ENCODE measurements at regions not wholly inside any gene's neighbourhood (a gene's known extent, or its start where the extent isn't known, plus 50 kb on each side); places are given as distances from the start of the nearest gene placed in this dataset.

- Histone ChIP-seq H3K23ac (ENCODE audit: insufficient read length, low read depth, low read length) (no peak overlapping the region), H3T11ph (ENCODE audit: low read length) (no peak overlapping the region), H3K79me2 (ENCODE audit: insufficient read depth, low read length) (no peaks in the 10 kb centered on the region), H2BK5ac (ENCODE audit: insufficient read length, low read length) (no peak overlapping the region), H3K9me3 (ENCODE audit: control insufficient read depth, low read depth, low read length) (no peaks in the 10 kb centered on the region), H3K23me2 (ENCODE audit: insufficient read length, low read depth, low read length, poor library complexity, severe bottlenecking) (no peaks in the 10 kb centered on the region), H2BK120ac (ENCODE audit: low read depth, low read length, poor library complexity, severe bottlenecking) (no peak overlapping the region), H2BK12ac (ENCODE audit: insufficient read length, low read depth, low read length) (no peak overlapping the region), H2AFZ (ENCODE audit: low read length) (no peak overlapping the region), H3K4me2 (ENCODE audit: insufficient read depth, insufficient read length, low read length) (no peak overlapping the region), H3K27ac (ENCODE audit: insufficient read length, low read depth, low read length) (no peak overlapping the region), H3K4ac (ENCODE audit: low read depth, low read length) (no peak overlapping the region), H4K20me1 (ENCODE audit: control insufficient read depth, insufficient read depth, insufficient read length) (no peaks in the 10 kb centered on the region), H3K79me1 (ENCODE audit: insufficient read depth, low read depth, low read length, poor library complexity, severe bottlenecking) (no peaks in the 10 kb centered on the region), H2BK20ac (ENCODE audit: low read depth, low read length, poor library complexity, severe bottlenecking) (no peak overlapping the region), H3K27me3 (ENCODE audit: insufficient read depth, low read length) (no peaks in the 10 kb centered on the region), H3K18ac (ENCODE audit: insufficient read length, low read depth, low read length) (no peak overlapping the region), H4K91ac (ENCODE audit: insufficient read length, low read depth, low read length) (no peak overlapping the region), H2BK15ac (ENCODE audit: low read depth, low read length) (no peak overlapping the region), H3K14ac (ENCODE audit: insufficient read depth, low read length) (no peak overlapping the region), H3K9ac (ENCODE audit: extremely low read depth, insufficient read length, low read length) (no peak overlapping the region), H3K56ac (ENCODE audit: insufficient read length, low read depth, low read length) (no peak overlapping the region), H2AK5ac (ENCODE audit: insufficient read length, low read length) (no peak overlapping the region), H3K4me1 (ENCODE audit: insufficient read depth, low read length) (no peaks in the 10 kb centered on the region; the same call in 1 of the 2 replicates), H4K8ac (replicated peaks; ENCODE audit: insufficient read length, low read depth, low read length) (no peak overlapping the region), H4K5ac (ENCODE audit: insufficient read length, low read depth, low read length) (no peak overlapping the region)
- no peak overlapping the region for H3K27ac Mint-ChIP-seq
- no peak overlapping the region for H3K4me3 Mint-ChIP-seq
- H3K27me3 Mint-ChIP-seq (ENCODE audit: low read depth): no peaks in the 10 kb centered on the region
- WGBS (ENCODE audit: extremely low coverage, insufficient read length, low lambda C conversion rate): no CpG with 5 or more reads among the region's 3 CpGs
- H3K4me1 Mint-ChIP-seq: peaks cover 29 to 36% of the 10 kb centered on the region in 2 experiments
- DNase-seq: no peak
- TF ChIP-seq CTCF (conservative IDR thresholded peaks at IDR 0.05): no peak
- H3K36me3 Mint-ChIP-seq (ENCODE audit: insufficient read depth in 1 of 3, low read depth in 3 of 3): no peaks in the 10 kb centered on the region
- no peaks in the 10 kb centered on the region for H3K9me3 Mint-ChIP-seq
These were observed 94.4 kb upstream of the ADCY1 start for GRCh38 chr7:45479781-45480180.
